Activated naive CD4-positive, alpha-beta T cell treated with anti-CD3 and anti-CD28 coated beads for 36 hours (primary cell): ENCODE measurements at regions not wholly inside any gene's neighbourhood (a gene's known extent, or its start where the extent isn't known, plus 50 kb on each side); places are given as distances from the start of the nearest gene placed in this dataset.

Experiments
- CTCF ChIA-PET: fragments of 350-600 bp; sonication (Branson Sonifier 250); formaldehyde crosslinking; loops from one replicate; lab custom pipeline; 2021; ENCODE audit warnings: antibody characterized with exemption; lab: Charles Lee
- DNase-seq: peaks from one replicate; pipeline ENCODE4 v3.0.0-alpha.2; 2020
- H3K27ac Mint-ChIP-seq: one replicate; pipeline ENCODE4 v1.8.0; 2021; ENCODE audit warnings: mild to moderate bottlenecking, mixed read lengths
- H3K27me3 Mint-ChIP-seq: one replicate; pipeline ENCODE4 v1.8.0; 2021; ENCODE audit warnings: low read depth, mixed read lengths
- H3K36me3 Mint-ChIP-seq: one replicate; pipeline ENCODE4 v1.8.0; 2021; ENCODE audit warnings: low read depth, mixed read lengths
- H3K4me1 Mint-ChIP-seq: one replicate; pipeline ENCODE4 v1.8.0; 2021; ENCODE audit warnings: low read depth, mixed read lengths
- H3K4me3 Mint-ChIP-seq: one replicate; pipeline ENCODE4 v1.8.0; 2021; ENCODE audit warnings: mild to moderate bottlenecking, moderate library complexity, mixed read lengths
- H3K9me3 Mint-ChIP-seq: one replicate; pipeline ENCODE4 v1.8.0; 2021; ENCODE audit warnings: mixed read lengths
- intact Hi-C: fragments of 100-400 bp; cut with micrococcal nuclease; formaldehyde crosslinking; loops from one replicate; pipeline ENCODE4 v1.15.1; 2023

GRCh38 chr15:27668471-27669220 lies 430.5 kb downstream of the OCA2 start:
- CTCF ChIA-PET, result no interaction called here
- Mint-ChIP-seq H3K27me3 (no peaks in the 10 kb centered on the region), H3K4me1 (no peaks in the 10 kb centered on the region), H3K36me3 (no peaks in the 10 kb centered on the region), H3K9me3 (no peaks in the 10 kb centered on the region), H3K27ac (no peak overlapping the region), H3K4me3 (no peak overlapping the region)
- no peak for DNase-seq
- intact Hi-C loops, result no loop called here

- DNase-seq, result no peak
- Mint-ChIP-seq H3K36me3 (no peaks in the 10 kb centered on the region), H3K4me3 (no peak overlapping the region), H3K9me3 (peaks cover 1% of the 10 kb centered on the region), H3K27ac (no peak overlapping the region), H3K4me1 (no peaks in the 10 kb centered on the region), H3K27me3 (no peaks in the 10 kb centered on the region)
- intact Hi-C loops, result no loop called here
- CTCF ChIA-PET, result no interaction called here
Observed at GRCh38 chr15:27665002-27665401, 434.1 kb downstream of the OCA2 start.

- CTCF ChIA-PET, result no interaction called here
- Mint-ChIP-seq H3K4me1 (no peaks in the 10 kb centered on the region), H3K9me3 (peaks cover 1% of the 10 kb centered on the region), H3K36me3 (no peaks in the 10 kb centered on the region), H3K27me3 (no peaks in the 10 kb centered on the region), H3K27ac (no peak overlapping the region), H3K4me3 (no peak overlapping the region)
- intact Hi-C loops, result no loop called here
- no peak for DNase-seq
Observed at GRCh38 chr15:27662892-27663291, 436.2 kb downstream of the OCA2 start.

GRCh38 chr15:27660676-27661075 lies 438.4 kb downstream of the OCA2 start:
- Mint-ChIP-seq H3K27ac (no peak overlapping the region), H3K27me3 (no peaks in the 10 kb centered on the region), H3K4me1 (no peaks in the 10 kb centered on the region), H3K4me3 (no peak overlapping the region), H3K9me3 (peaks cover 1% of the 10 kb centered on the region), H3K36me3 (no peaks in the 10 kb centered on the region)
- CTCF ChIA-PET, result no interaction called here
- intact Hi-C loops, result no loop called here
- no peak for DNase-seq

- Mint-ChIP-seq H3K27ac (no peak overlapping the region), H3K27me3 (no peaks in the 10 kb centered on the region), H3K36me3 (no peaks in the 10 kb centered on the region), H3K4me1 (no peaks in the 10 kb centered on the region), H3K4me3 (no peak overlapping the region), H3K9me3 (peaks cover 4% of the 10 kb centered on the region)
- CTCF ChIA-PET, result interaction anchor here (0.6 kb wide), 1 partner anchor 9 kb away, joined by 3 read pairs; no protein-coding TSS in a partner anchor
- intact Hi-C loops, result no loop called here
- DNase-seq, result no peak
Observed at GRCh38 chr15:27656296-27656987, 442.7 kb downstream of the OCA2 start.

- Mint-ChIP-seq H3K27me3 (no peaks in the 10 kb centered on the region), H3K36me3 (no peaks in the 10 kb centered on the region), H3K27ac (no peak overlapping the region), H3K4me1 (no peaks in the 10 kb centered on the region), H3K9me3 (peaks cover 6% of the 10 kb centered on the region), H3K4me3 (no peak overlapping the region)
- CTCF ChIA-PET, result no interaction called here
- intact Hi-C loops, result no loop called here
- no peak for DNase-seq
Observed at GRCh38 chr15:27655056-27655455, 444.1 kb downstream of the OCA2 start.

GRCh38 chr15:27650244-27650643 lies 448.9 kb downstream of the OCA2 start:
- H3K27ac Mint-ChIP-seq, result no peak overlapping the region
- no peaks in the 10 kb centered on the region for H3K4me1 Mint-ChIP-seq
- DNase-seq, result no peak
- peaks cover 7% of the 10 kb centered on the region for H3K9me3 Mint-ChIP-seq
- intact Hi-C loops, result no loop called here
- H3K36me3 Mint-ChIP-seq, result no peaks in the 10 kb centered on the region
- CTCF ChIA-PET, result no interaction called here
- H3K4me3 Mint-ChIP-seq, result no peak overlapping the region
- H3K27me3 Mint-ChIP-seq, result no peaks in the 10 kb centered on the region

GRCh38 chr15:27648359-27648758 lies 450.8 kb downstream of the OCA2 start:
- CTCF ChIA-PET, result no interaction called here
- intact Hi-C loops, result no loop called here
- H3K36me3 Mint-ChIP-seq, result no peaks in the 10 kb centered on the region
- H3K27ac Mint-ChIP-seq, result no peak overlapping the region
- H3K4me1 Mint-ChIP-seq, result no peaks in the 10 kb centered on the region
- H3K27me3 Mint-ChIP-seq, result no peaks in the 10 kb centered on the region
- no peak overlapping the region for H3K4me3 Mint-ChIP-seq
- no peak for DNase-seq
- H3K9me3 Mint-ChIP-seq, result peaks cover 13% of the 10 kb centered on the region

GRCh38 chr15:27646531-27646930 lies 452.6 kb downstream of the OCA2 start:
- CTCF ChIA-PET, result no interaction called here
- intact Hi-C loops, result no loop called here

GRCh38 chr15:27645672-27646071 lies 453.4 kb downstream of the OCA2 start:
- Mint-ChIP-seq H3K27me3 (no peaks in the 10 kb centered on the region), H3K4me3 (no peak overlapping the region), H3K4me1 (no peaks in the 10 kb centered on the region), H3K9me3 (peaks cover 29% of the 10 kb centered on the region), H3K36me3 (peaks cover 3% of the 10 kb centered on the region), H3K27ac (no peak overlapping the region)
- CTCF ChIA-PET, result interaction anchor here (0.8 kb wide), 1 partner anchor 9 kb away, joined by 3 read pairs; no protein-coding TSS in a partner anchor
- intact Hi-C loops, result no loop called here
- DNase-seq, result no peak

More at GRCh38 chr15:27646531-27646930, 452.6 kb downstream of the OCA2 start:
- H3K36me3 Mint-ChIP-seq, result peaks cover 3% of the 10 kb centered on the region
- H3K27me3 Mint-ChIP-seq, result no peaks in the 10 kb centered on the region
- H3K27ac Mint-ChIP-seq, result no peak overlapping the region
- no peak overlapping the region for H3K4me3 Mint-ChIP-seq
- peaks cover 26% of the 10 kb centered on the region for H3K9me3 Mint-ChIP-seq
- no peak for DNase-seq
- no peaks in the 10 kb centered on the region for H3K4me1 Mint-ChIP-seq

- H3K27ac Mint-ChIP-seq, result no peak overlapping the region
- no peaks in the 10 kb centered on the region for H3K4me1 Mint-ChIP-seq
- peaks cover 3% of the 10 kb centered on the region for H3K36me3 Mint-ChIP-seq
- H3K4me3 Mint-ChIP-seq, result no peak overlapping the region
- peaks cover 35% of the 10 kb centered on the region for H3K9me3 Mint-ChIP-seq
- no peak for DNase-seq
- CTCF ChIA-PET, result no interaction called here
- H3K27me3 Mint-ChIP-seq, result no peaks in the 10 kb centered on the region
- intact Hi-C loops, result no loop called here
Observed at GRCh38 chr15:27642981-27643380, 456.1 kb downstream of the OCA2 start.

GRCh38 chr15:27639595-27639994 lies 459.5 kb downstream of the OCA2 start:
- peaks cover 3% of the 10 kb centered on the region for H3K36me3 Mint-ChIP-seq
- H3K4me3 Mint-ChIP-seq, result no peak overlapping the region
- no peak overlapping the region for H3K27ac Mint-ChIP-seq
- H3K9me3 Mint-ChIP-seq, result peaks cover 31% of the 10 kb centered on the region
- DNase-seq, result no peak
- no peaks in the 10 kb centered on the region for H3K27me3 Mint-ChIP-seq
- H3K4me1 Mint-ChIP-seq, result no peaks in the 10 kb centered on the region
- intact Hi-C loops, result no loop called here
- CTCF ChIA-PET, result no interaction called here

GRCh38 chr15:27638958-27639357 lies 460.2 kb downstream of the OCA2 start:
- intact Hi-C loops, result no loop called here
- Mint-ChIP-seq H3K4me3 (no peak overlapping the region), H3K4me1 (no peaks in the 10 kb centered on the region), H3K27me3 (no peaks in the 10 kb centered on the region), H3K36me3 (peaks cover 3% of the 10 kb centered on the region), H3K27ac (no peak overlapping the region), H3K9me3 (peaks cover 31% of the 10 kb centered on the region)
- DNase-seq, result no peak
- CTCF ChIA-PET, result no interaction called here
